ENCODE measurements at regions not wholly inside any gene's neighbourhood (a gene's known extent, or its start where the extent isn't known, plus 50 kb on each side); places are given as distances from the start of the nearest gene placed in this dataset.

- TF ChIP-seq CTCF (optimal IDR thresholded peaks at IDR 0.05 in 1 of 3, IDR thresholded peaks at IDR 0.05 in 1 of 3, conservative IDR thresholded peaks at IDR 0.05 in 1 of 3; ENCODE audit: extremely low read depth in 1 of 3, insufficient read depth in 2 of 3, low read length in 3 of 3) (no peak), EZH2 (IDR thresholded peaks at IDR 0.05; ENCODE audit: low read length) (no peak)
Measured at GRCh38 chr2:150292192-150292591, 195.3 kb downstream of the RND3 start.

Data from keratinocyte (primary cell).